ENCODE measurements at regions not wholly inside any gene's neighbourhood (a gene's known extent, or its start where the extent isn't known, plus 50 kb on each side); places are given as distances from the start of the nearest gene placed in this dataset.

GRCh38 chr15:91447991-91448644 is 348.1 kb downstream of the SV2B start:
- no peak for TF ChIP-seq CTCF (IDR thresholded peaks at IDR 0.05)

- no peak for TF ChIP-seq CTCF (IDR thresholded peaks at IDR 0.05)
Observed at GRCh38 chr15:91456251-91456718, 356.2 kb downstream of the SV2B start.

- no peak for TF ChIP-seq CTCF (IDR thresholded peaks at IDR 0.05)
Observed at GRCh38 chr15:91456921-91457320, 356.9 kb downstream of the SV2B start.

GRCh38 chr15:91461377-91461776 is 361.3 kb downstream of the SV2B start:
- no peak for TF ChIP-seq CTCF (IDR thresholded peaks at IDR 0.05)

- TF ChIP-seq CTCF (IDR thresholded peaks at IDR 0.05) = no peak
Observed at GRCh38 chr15:91465086-91465485, 365.0 kb downstream of the SV2B start.

- TF ChIP-seq CTCF (IDR thresholded peaks at IDR 0.05) = no peak
Observed at GRCh38 chr15:91465696-91466095, 365.6 kb downstream of the SV2B start.

GRCh38 chr15:91468871-91469580 is 369.0 kb downstream of the SV2B start:
- no peak for TF ChIP-seq CTCF (IDR thresholded peaks at IDR 0.05)

Measured in LNCAP (cell line).